WTC11 (cell line): ENCODE measurements at regions not wholly inside any gene's neighbourhood (a gene's known extent, or its start where the extent isn't known, plus 50 kb on each side); places are given as distances from the start of the nearest gene placed in this dataset.

ENCODE experiments used
- CTCF ChIP-seq: fragments of 200-600 bp; IDR thresholded peaks from 2 replicates; pipeline ENCODE4 v1.8.0; 2022; ENCODE audit warnings: antibody characterized with exemption
- ESRRA ChIP-seq: sonication (generic); formaldehyde crosslinking; IDR thresholded peaks from 2 replicates; pipeline ENCODE4 v1.8.1; 2022; ENCODE audit warnings: mild to moderate bottlenecking, missing genetic modification reagents, borderline replicate concordance
- TF ChIP-seq, protein P1 (sequence below): sonication (generic); formaldehyde crosslinking; IDR thresholded peaks from 2 replicates; pipeline ENCODE4 v1.8.1; 2022; ENCODE audit warnings: low read depth, missing genetic modification reagents, borderline replicate concordance

GRCh38 chr13:105956921-105957320, 578.5 kb downstream of the EFNB2 start:
- TF ChIP-seq ESRRA: no peak
- TF ChIP-seq, protein P1, sequence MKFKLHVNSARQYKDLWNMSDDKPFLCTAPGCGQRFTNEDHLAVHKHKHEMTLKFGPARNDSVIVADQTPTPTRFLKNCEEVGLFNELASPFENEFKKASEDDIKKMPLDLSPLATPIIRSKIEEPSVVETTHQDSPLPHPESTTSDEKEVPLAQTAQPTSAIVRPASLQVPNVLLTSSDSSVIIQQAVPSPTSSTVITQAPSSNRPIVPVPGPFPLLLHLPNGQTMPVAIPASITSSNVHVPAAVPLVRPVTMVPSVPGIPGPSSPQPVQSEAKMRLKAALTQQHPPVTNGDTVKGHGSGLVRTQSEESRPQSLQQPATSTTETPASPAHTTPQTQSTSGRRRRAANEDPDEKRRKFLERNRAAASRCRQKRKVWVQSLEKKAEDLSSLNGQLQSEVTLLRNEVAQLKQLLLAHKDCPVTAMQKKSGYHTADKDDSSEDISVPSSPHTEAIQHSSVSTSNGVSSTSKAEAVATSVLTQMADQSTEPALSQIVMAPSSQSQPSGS (CRISPR knock-in tag): no peak
- TF ChIP-seq CTCF: no peak
